ENCODE measurements at regions not wholly inside any gene's neighbourhood (a gene's known extent, or its start where the extent isn't known, plus 50 kb on each side); places are given as distances from the start of the nearest gene placed in this dataset.

DNA sequence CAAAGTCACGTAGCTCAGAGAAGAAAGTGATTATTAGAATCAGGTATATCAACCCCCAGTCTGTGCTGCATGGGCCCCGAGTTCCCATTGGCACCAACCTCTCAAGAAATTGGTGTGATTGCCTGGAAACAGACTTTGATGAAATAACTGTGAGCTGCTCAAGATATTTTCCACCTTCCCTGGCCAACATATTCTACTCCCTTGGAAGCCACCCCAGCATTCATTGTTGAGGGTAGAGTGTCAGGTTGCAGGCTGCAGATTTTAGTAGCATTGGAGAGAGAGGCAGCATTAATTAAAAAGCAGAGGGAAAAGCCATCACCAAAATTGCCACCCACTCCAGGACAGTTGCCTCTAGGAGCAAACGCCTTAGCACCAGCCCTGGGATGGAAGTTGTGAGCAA, 154.2 kb upstream of the TNPO1 start:
- TF ChIP-seq YY1 (IDR thresholded peaks at IDR 0.05; ENCODE audit: borderline replicate concordance in 1 of 3, control insufficient read depth in 1 of 3, extremely low read depth in 1 of 3, insufficient read depth in 3 of 3, insufficient read length in 1 of 3, insufficient replicate concordance in 2 of 3, low read depth in 1 of 3, low read length in 2 of 3) (no peak), POLR2A (conservative IDR thresholded peaks at IDR 0.05) (no peak), HDAC6 (IDR thresholded peaks at IDR 0.05; ENCODE audit: low read depth, low read length) (no peak), ZC3H8 (IDR thresholded peaks at IDR 0.05) (no peak), TCF7 (IDR thresholded peaks at IDR 0.05; ENCODE audit: borderline replicate concordance) (no peak)
